ENCODE measurements at regions not wholly inside any gene's neighbourhood (a gene's known extent, or its start where the extent isn't known, plus 50 kb on each side); places are given as distances from the start of the nearest gene placed in this dataset.

- H3K27ac ChIP-seq (ENCODE audit: low read depth, low read length) = no peak overlapping the region
- no peaks in the 10 kb centered on the region for H3K79me1 ChIP-seq (ENCODE audit: low read length)
- WGBS (ENCODE audit: extremely low coverage, insufficient coverage, insufficient read length) = no CpG with 5 or more reads among the region's 8 CpGs
- no peak overlapping the region for H2AFZ ChIP-seq (ENCODE audit: insufficient read depth, low read length, poor library complexity)
- H3K9ac ChIP-seq (ENCODE audit: low read length) = no peak overlapping the region
- H3K9me3 ChIP-seq (ENCODE audit: insufficient read depth, low read depth, low read length) = no peaks in the 10 kb centered on the region
- H3K79me2 ChIP-seq (ENCODE audit: control insufficient read depth, insufficient read depth, low read length, poor library complexity) = no peaks in the 10 kb centered on the region
- no peak overlapping the region for H2BK5ac ChIP-seq (ENCODE audit: low read depth, low read length, poor library complexity)
- H3K27me3 ChIP-seq (ENCODE audit: insufficient read depth, low read length) = no peaks in the 10 kb centered on the region
- no peak overlapping the region for H2BK120ac ChIP-seq (ENCODE audit: insufficient read depth, low read length, poor library complexity)
- H4K12ac ChIP-seq (ENCODE audit: low read depth, low read length) = no peak overlapping the region
- no peak overlapping the region for H2BK12ac ChIP-seq (ENCODE audit: low read length)
- no peak overlapping the region for H3K4me3 ChIP-seq (ENCODE audit: low read depth, low read length)
- no peaks in the 10 kb centered on the region for H3K4me1 ChIP-seq (ENCODE audit: control insufficient read depth in 1 of 2, insufficient read depth in 2 of 2, low read length in 2 of 2)
- no peak overlapping the region for H3K23ac ChIP-seq (ENCODE audit: low read length)
- H4K91ac ChIP-seq (ENCODE audit: low read depth, low read length) = no peak overlapping the region
- H3K18ac ChIP-seq (ENCODE audit: low read length) = no peak overlapping the region
- no peak overlapping the region for H3K14ac ChIP-seq (ENCODE audit: low read length)
- no peak overlapping the region for H4K8ac ChIP-seq (ENCODE audit: low read depth, low read length)
- no peaks in the 10 kb centered on the region for H3K36me3 ChIP-seq (ENCODE audit: control insufficient read depth in 1 of 2, insufficient read depth in 2 of 2, low read length in 2 of 2)
- H2AK5ac ChIP-seq (ENCODE audit: low read length) = no peak overlapping the region
- no peak overlapping the region for H3K4me2 ChIP-seq (ENCODE audit: low read length)
- H3K4ac ChIP-seq (ENCODE audit: low read depth, low read length) = no peak overlapping the region
- DNase-seq = peak; percentile 57 to 76
These were observed 65.0 kb upstream of the NLGN4X start for GRCh38 chrX:6293716-6294115.

GRCh38 chrX:6292599-6292998 is 63.9 kb upstream of the NLGN4X start:
- no peak overlapping the region for H3K9ac ChIP-seq (ENCODE audit: low read length)
- no peak overlapping the region for H3K18ac ChIP-seq (ENCODE audit: low read length)
- H2BK120ac ChIP-seq (ENCODE audit: insufficient read depth, low read length, poor library complexity) = no peak overlapping the region
- no peak overlapping the region for H3K23ac ChIP-seq (ENCODE audit: low read length)
- H2AK5ac ChIP-seq (ENCODE audit: low read length) = no peak overlapping the region
- no peaks in the 10 kb centered on the region for H3K27me3 ChIP-seq (ENCODE audit: insufficient read depth, low read length)
- no peak overlapping the region for H3K4ac ChIP-seq (ENCODE audit: low read depth, low read length)
- H4K91ac ChIP-seq (ENCODE audit: low read depth, low read length) = no peak overlapping the region
- H3K79me1 ChIP-seq (ENCODE audit: low read length) = no peaks in the 10 kb centered on the region
- H3K27ac ChIP-seq (ENCODE audit: low read depth, low read length) = no peak overlapping the region
- H4K8ac ChIP-seq (ENCODE audit: low read depth, low read length) = no peak overlapping the region
- no peak overlapping the region for H4K12ac ChIP-seq (ENCODE audit: low read depth, low read length)
- no peak overlapping the region for H3K14ac ChIP-seq (ENCODE audit: low read length)
- no peak overlapping the region for H2BK12ac ChIP-seq (ENCODE audit: low read length)
- H2AFZ ChIP-seq (ENCODE audit: insufficient read depth, low read length, poor library complexity) = no peak overlapping the region
- WGBS (ENCODE audit: extremely low coverage, insufficient coverage, insufficient read length) = no CpG with 5 or more reads among the region's 3 CpGs
- no peaks in the 10 kb centered on the region for H3K4me1 ChIP-seq (ENCODE audit: control insufficient read depth in 1 of 2, insufficient read depth in 2 of 2, low read length in 2 of 2)
- H3K9me3 ChIP-seq (ENCODE audit: insufficient read depth, low read depth, low read length) = no peaks in the 10 kb centered on the region
- no peaks in the 10 kb centered on the region for H3K79me2 ChIP-seq (ENCODE audit: control insufficient read depth, insufficient read depth, low read length, poor library complexity)
- H3K4me2 ChIP-seq (ENCODE audit: low read length) = no peak overlapping the region
- no peak overlapping the region for H2BK5ac ChIP-seq (ENCODE audit: low read depth, low read length, poor library complexity)
- DNase-seq = no peak
- H3K36me3 ChIP-seq (ENCODE audit: control insufficient read depth in 1 of 2, insufficient read depth in 2 of 2, low read length in 2 of 2) = no peaks in the 10 kb centered on the region
- no peak overlapping the region for H3K4me3 ChIP-seq (ENCODE audit: low read depth, low read length)

- no CpG with 5 or more reads among the region's 5 CpGs for WGBS (ENCODE audit: extremely low coverage, insufficient coverage, insufficient read length)
- H3K4me2 ChIP-seq (ENCODE audit: low read length) = no peak overlapping the region
- no peak overlapping the region for H2AFZ ChIP-seq (ENCODE audit: insufficient read depth, low read length, poor library complexity)
- H2BK5ac ChIP-seq (ENCODE audit: low read depth, low read length, poor library complexity) = no peak overlapping the region
- no peak overlapping the region for H2BK12ac ChIP-seq (ENCODE audit: low read length)
- no peak overlapping the region for H3K9ac ChIP-seq (ENCODE audit: low read length)
- no peak for DNase-seq
- no peak overlapping the region for H3K27ac ChIP-seq (ENCODE audit: low read depth, low read length)
- H4K91ac ChIP-seq (ENCODE audit: low read depth, low read length) = no peak overlapping the region
- no peak overlapping the region for H2AK5ac ChIP-seq (ENCODE audit: low read length)
- no peak overlapping the region for H3K18ac ChIP-seq (ENCODE audit: low read length)
- H3K23ac ChIP-seq (ENCODE audit: low read length) = no peak overlapping the region
- H4K12ac ChIP-seq (ENCODE audit: low read depth, low read length) = no peak overlapping the region
- H3K36me3 ChIP-seq (ENCODE audit: control insufficient read depth in 1 of 2, insufficient read depth in 2 of 2, low read length in 2 of 2) = no peaks in the 10 kb centered on the region
- no peaks in the 10 kb centered on the region for H3K79me1 ChIP-seq (ENCODE audit: low read length)
- no peaks in the 10 kb centered on the region for H3K4me1 ChIP-seq (ENCODE audit: control insufficient read depth in 1 of 2, insufficient read depth in 2 of 2, low read length in 2 of 2)
- no peaks in the 10 kb centered on the region for H3K9me3 ChIP-seq (ENCODE audit: insufficient read depth, low read depth, low read length)
- H3K4ac ChIP-seq (ENCODE audit: low read depth, low read length) = no peak overlapping the region
- H2BK120ac ChIP-seq (ENCODE audit: insufficient read depth, low read length, poor library complexity) = no peak overlapping the region
- no peak overlapping the region for H4K8ac ChIP-seq (ENCODE audit: low read depth, low read length)
- no peaks in the 10 kb centered on the region for H3K27me3 ChIP-seq (ENCODE audit: insufficient read depth, low read length)
- H3K14ac ChIP-seq (ENCODE audit: low read length) = no peak overlapping the region
- no peaks in the 10 kb centered on the region for H3K79me2 ChIP-seq (ENCODE audit: control insufficient read depth, insufficient read depth, low read length, poor library complexity)
- H3K4me3 ChIP-seq (ENCODE audit: low read depth, low read length) = no peak overlapping the region
These were observed 62.8 kb upstream of the NLGN4X start for GRCh38 chrX:6291444-6291843.

GRCh38 chrX:6283826-6284225 is 55.2 kb upstream of the NLGN4X start:
- Histone ChIP-seq H3K4me1 (ENCODE audit: control insufficient read depth in 1 of 2, insufficient read depth in 2 of 2, low read length in 2 of 2) (no peaks in the 10 kb centered on the region), H3K4me2 (ENCODE audit: low read length) (no peak overlapping the region), H3K79me2 (ENCODE audit: control insufficient read depth, insufficient read depth, low read length, poor library complexity) (no peaks in the 10 kb centered on the region), H4K12ac (ENCODE audit: low read depth, low read length) (no peak overlapping the region), H2AK5ac (ENCODE audit: low read length) (no peak overlapping the region), H4K91ac (ENCODE audit: low read depth, low read length) (no peak overlapping the region), H2AFZ (ENCODE audit: insufficient read depth, low read length, poor library complexity) (no peak overlapping the region), H4K8ac (ENCODE audit: low read depth, low read length) (no peak overlapping the region), H3K27me3 (ENCODE audit: insufficient read depth, low read length) (no peaks in the 10 kb centered on the region), H2BK5ac (ENCODE audit: low read depth, low read length, poor library complexity) (no peak overlapping the region), H3K79me1 (ENCODE audit: low read length) (no peaks in the 10 kb centered on the region), H3K4ac (ENCODE audit: low read depth, low read length) (no peak overlapping the region), H3K14ac (ENCODE audit: low read length) (no peak overlapping the region), H3K18ac (ENCODE audit: low read length) (no peak overlapping the region), H2BK12ac (ENCODE audit: low read length) (no peak overlapping the region), H3K36me3 (ENCODE audit: control insufficient read depth in 1 of 2, insufficient read depth in 2 of 2, low read length in 2 of 2) (no peaks in the 10 kb centered on the region), H3K23ac (ENCODE audit: low read length) (no peak overlapping the region), H3K27ac (ENCODE audit: low read depth, low read length) (no peak overlapping the region), H2BK120ac (ENCODE audit: insufficient read depth, low read length, poor library complexity) (no peak overlapping the region), H3K9ac (ENCODE audit: low read length) (no peak overlapping the region), H3K9me3 (ENCODE audit: insufficient read depth, low read depth, low read length) (no peaks in the 10 kb centered on the region), H3K4me3 (ENCODE audit: low read depth, low read length) (no peak overlapping the region)
- WGBS (ENCODE audit: extremely low coverage, insufficient coverage, insufficient read length) = no CpG with 5 or more reads among the region's 1 CpG
- DNase-seq = no peak

Data from trophoblast cell (in vitro differentiated cells and primary cell).